Skin epidermis (tissue), 12 donors: ENCODE measurements at regions not wholly inside any gene's neighbourhood (a gene's known extent, or its start where the extent isn't known, plus 50 kb on each side); places are given as distances from the start of the nearest gene placed in this dataset.

Experiments used
- H3K27ac ChIP-seq, 21 experiments: fragments of 200-600 bp; sonication (generic) in 11 of 21; one replicate each; pipeline ENCODE4 v1.5.0; 2020; ENCODE audit warnings: mild to moderate bottlenecking in 3 of 21, inconsistent platforms in 2 of 21, moderate library complexity in 2 of 21
- H3K4me3 ChIP-seq, 7 experiments: fragments of 200-600 bp; sonication (generic) in 2 of 7; one replicate each; pipeline ENCODE4 v1.5.0; 2020; ENCODE audit warnings: inconsistent platforms in 2 of 7, mild to moderate bottlenecking in 2 of 7, moderate library complexity in 1 of 7

DNA sequence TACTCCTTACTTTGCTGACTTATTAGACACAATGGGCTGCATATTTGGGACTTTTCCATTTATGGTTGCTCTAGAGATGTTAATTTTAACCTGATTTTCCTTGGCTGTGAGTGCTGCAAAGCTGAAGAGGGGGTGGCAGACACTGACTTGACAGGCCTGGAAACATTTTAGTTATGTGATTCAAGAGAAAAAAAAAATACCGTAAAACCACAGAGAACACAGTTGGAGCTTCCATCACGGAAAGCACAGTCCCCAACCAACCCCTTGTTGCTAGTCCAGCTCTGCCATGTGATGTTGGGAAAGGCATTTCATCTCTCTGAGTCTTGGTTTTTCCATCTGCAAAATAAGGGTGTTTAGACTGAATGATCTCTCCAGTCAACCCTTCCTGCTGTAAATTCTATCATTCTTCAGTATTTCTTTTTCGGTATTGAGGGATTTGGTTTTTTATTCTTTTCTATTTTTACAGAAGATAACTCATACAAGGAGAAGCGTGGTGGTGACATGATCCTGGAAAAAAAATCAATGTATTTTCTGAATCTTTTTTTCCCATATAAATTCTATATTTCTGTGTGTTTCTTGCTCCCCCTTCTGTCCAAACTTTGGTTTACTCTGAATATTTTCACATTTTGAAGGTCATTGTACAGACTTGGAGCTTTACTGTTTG, 246.1 kb downstream of the REEP3 start:
- Histone ChIP-seq H3K4me3 (no peak overlapping the region), H3K27ac (peak overlapping the region in 13 of 21 experiments; percentile 1 to 81 (median 45))

DNA sequence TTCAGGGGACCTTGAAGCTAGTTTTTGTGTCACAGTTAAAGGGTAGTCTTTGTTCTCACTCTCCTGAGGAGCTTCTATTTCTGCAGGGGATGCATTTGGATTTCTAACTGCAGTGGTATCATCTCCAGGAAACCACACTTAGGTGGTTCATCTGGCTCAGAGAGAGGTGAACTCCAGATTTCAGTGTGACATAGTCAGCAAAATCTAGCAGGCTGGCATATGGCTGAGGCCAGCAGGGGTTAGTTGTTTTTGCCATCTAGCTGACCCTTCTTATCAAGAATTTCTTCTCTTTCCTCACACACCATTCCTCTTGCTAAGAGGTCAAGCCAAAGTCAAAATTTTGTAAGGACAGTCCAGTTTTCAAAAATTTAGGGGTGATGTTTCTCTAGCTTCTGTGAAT, 248.2 kb downstream of the REEP3 start:
- Histone ChIP-seq H3K4me3 (no peak overlapping the region), H3K27ac (no peak overlapping the region)

DNA sequence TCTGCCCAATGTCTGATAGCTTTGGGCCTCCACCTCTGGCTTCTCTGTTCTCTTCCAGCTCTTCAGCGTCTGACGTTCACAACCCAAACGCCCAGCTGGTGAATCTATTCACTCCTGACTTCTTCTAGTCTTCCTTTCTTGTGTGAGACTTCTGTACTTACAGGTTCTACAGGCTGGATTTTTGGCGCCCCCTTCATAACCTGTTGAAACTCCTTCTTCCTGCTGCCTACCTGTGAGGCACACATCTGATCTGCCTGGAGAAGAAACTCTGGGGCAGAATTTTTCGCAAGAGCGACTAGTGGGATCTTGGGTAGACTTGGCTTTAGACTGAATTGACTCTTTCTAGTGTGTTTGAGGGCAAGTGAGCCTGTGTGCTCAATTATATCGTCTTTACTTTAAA, 249.3 kb downstream of the REEP3 start:
- Histone ChIP-seq H3K4me3 (no peak overlapping the region), H3K27ac (no peak overlapping the region)

DNA sequence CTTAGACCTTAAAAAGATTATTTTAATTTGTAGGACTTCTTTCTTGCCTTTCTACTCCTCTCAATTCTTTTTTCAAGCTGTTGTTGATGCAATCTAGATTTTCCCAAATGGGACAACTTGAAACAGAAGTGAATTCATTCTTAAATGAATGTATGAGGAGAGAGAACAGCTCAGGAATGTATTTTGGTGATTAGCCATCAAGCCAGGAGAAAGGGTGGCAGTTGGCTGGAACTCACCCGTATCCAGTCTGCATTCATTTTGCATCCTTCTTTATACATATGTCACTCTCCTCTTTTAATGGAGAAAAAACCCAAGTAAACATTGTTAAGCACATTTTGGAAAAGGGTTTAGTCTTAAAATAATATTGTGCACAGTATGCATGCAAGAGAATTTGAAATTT, 251.3 kb downstream of the REEP3 start:
- Histone ChIP-seq H3K27ac (no peak overlapping the region), H3K4me3 (no peak overlapping the region)

DNA sequence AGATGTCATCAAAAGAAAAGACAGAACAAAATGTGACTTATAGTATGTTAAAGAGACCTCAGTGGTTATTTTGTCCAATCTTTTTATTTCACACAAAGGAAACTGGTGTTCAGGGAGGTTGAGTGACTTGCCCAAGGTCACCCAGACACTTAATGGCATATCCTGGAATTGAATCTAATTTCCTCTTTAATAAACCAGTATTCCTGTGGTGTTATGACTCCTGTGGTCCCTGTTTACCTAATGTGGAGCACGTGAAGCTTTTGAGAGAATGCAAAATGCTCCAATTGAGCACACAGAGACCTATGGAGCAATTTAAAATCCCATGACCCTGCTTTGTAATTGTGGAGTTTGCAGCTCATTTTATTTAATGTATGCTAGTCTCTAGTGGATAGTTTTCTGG, 251.9 kb downstream of the REEP3 start:
- Histone ChIP-seq H3K4me3 (no peak overlapping the region), H3K27ac (no peak overlapping the region)

DNA sequence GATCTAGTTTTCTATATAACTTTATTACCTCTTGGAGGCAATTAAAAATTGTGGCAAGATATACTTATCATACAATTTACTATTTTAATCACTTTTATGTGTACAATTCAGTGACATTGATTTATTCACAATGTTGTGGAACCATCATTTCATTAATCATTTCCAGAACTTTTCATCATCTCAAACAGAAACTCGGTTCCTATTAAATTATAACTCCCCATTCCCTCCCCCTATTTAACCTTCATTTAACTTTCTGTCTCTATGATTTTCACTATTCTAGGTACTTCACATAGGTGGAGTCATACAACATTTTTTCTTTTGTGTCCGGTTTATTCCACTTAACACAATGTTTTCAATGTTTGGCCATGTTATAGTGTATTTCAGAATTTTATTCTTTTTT, 252.8 kb downstream of the REEP3 start:
- no peak overlapping the region for H3K27ac ChIP-seq
- H3K4me3 ChIP-seq: no peak overlapping the region

DNA sequence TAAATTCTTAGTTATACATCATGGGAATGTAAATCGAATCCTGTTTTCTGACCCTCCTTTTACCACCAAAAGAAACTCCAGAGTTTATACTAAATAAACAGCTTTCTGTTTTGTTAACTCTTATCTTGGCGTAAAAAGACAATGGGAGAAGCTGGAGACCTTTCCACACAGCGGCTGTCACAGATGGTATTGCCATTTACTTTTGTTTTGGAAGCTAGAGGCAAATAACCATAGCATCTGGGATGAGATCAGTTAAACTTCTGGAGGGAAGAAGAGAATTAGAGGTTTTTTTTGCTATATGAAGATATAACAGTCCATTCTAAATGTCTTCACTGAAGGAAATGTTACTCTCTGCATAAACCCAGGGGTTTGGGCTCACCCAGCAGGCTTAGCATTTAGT, 258.9 kb downstream of the REEP3 start:
- no peak overlapping the region for H3K4me3 ChIP-seq
- no peak overlapping the region for H3K27ac ChIP-seq

DNA sequence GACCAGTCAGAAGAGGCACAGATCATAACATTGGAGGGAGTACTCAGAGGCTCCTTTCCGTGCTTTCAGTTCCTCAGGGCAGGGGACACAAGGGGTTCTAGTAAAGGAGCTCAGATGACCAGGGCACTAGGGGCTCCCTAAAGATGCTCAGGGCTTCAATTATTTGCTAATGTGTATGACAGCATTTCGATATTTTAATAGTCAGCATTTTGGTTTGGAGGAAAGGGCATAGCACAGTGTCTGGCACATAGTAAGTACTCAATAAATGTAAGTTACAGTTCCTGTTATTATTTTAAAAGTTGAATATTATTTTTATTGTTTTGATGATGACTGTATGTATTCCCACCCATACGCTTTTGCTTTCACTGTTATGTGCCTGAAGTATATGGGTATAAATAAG, 260.0 kb downstream of the REEP3 start:
- Histone ChIP-seq H3K4me3 (no peak overlapping the region), H3K27ac (no peak overlapping the region)

DNA sequence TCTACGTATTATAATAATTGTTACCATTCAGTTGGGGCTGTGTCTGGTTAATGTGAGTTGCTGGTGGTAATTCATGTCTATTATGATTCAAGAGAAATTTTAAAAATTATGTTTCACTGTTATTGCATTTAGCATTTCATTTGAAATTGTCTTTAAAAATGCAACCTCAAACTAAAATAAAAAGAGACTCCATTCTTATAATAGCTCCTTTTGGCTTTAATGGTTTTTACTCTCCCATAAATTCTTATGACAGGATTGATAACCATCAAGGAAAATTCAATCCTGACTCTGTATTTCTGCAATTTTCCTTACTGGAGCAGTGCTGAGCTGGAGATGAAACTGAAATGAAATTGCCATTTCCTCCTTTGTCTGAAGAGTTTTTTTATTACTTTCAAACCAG, 262.7 kb downstream of the REEP3 start:
- H3K4me3 ChIP-seq: no peak overlapping the region
- no peak overlapping the region for H3K27ac ChIP-seq

DNA sequence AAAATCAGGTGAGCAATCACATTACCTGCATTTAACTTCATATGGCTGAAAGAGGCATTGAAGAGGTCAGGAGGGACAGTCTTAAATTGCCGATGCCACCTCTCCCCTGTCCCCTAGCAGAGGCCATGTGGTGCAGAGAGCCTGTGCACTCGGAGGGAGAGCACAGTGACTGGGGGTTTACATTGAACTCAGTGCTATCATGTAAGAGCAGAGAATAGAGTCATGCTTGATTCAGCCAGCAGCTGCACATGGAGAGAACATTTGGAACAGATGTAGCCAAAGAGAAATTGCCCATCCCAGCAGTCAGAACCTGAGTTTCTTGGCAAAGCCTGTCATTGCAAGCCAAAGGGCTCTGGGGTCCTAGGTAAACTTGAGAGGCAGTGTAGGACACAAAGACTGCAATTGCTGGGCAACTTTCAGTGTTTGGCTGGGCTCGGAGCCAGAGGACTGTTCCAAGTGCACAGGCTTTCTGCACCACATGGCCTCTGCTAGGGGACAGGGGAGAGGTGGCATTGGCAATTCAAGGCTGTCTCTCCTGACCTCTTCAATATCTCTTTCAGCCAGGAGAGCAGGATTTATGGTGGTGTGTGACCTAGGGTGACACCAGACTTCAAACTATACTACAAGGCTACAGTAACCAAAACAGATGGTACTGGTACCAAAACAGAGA, 267.1 kb downstream of the REEP3 start:
- H3K27ac ChIP-seq: no peak overlapping the region

DNA sequence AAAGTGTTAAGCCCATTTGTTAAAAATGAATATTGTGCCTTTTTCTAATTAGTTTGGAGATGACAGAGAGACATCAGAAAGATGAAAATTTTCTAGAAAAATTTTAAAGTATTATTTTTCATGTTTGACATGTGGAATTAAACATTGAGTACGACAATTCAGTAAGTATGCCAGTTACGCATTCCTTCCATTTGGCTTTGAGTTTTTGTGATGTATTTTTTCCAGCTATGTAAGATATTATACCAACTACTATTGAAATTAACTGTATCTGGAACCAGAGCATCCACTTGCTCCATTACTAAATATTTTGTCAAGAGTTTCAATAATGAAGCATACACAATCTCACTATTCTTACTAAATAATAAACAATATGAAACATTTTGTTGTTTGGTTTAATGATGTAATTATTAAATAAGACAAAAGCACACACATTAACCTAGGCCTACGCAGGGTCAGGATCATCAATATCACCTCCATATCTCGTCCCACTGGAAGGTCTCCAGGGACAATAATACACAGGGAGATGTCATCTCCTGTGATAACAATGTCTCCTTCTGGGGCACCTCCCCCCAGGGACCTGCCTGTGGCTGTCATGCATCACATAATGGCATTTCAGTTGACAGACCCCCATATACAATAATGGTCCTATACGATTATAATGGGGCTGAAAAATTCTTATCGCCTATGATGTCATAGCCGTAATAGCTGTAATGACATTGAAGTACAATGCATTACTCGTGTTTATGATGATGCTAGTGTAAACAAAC, 274.1 kb downstream of the REEP3 start:
- Histone ChIP-seq H3K27ac (no peak overlapping the region), H3K4me3 (no peak overlapping the region)

More for the DNA sequence above, 267.1 kb downstream of the REEP3 start:
- no peak overlapping the region for H3K4me3 ChIP-seq

DNA sequence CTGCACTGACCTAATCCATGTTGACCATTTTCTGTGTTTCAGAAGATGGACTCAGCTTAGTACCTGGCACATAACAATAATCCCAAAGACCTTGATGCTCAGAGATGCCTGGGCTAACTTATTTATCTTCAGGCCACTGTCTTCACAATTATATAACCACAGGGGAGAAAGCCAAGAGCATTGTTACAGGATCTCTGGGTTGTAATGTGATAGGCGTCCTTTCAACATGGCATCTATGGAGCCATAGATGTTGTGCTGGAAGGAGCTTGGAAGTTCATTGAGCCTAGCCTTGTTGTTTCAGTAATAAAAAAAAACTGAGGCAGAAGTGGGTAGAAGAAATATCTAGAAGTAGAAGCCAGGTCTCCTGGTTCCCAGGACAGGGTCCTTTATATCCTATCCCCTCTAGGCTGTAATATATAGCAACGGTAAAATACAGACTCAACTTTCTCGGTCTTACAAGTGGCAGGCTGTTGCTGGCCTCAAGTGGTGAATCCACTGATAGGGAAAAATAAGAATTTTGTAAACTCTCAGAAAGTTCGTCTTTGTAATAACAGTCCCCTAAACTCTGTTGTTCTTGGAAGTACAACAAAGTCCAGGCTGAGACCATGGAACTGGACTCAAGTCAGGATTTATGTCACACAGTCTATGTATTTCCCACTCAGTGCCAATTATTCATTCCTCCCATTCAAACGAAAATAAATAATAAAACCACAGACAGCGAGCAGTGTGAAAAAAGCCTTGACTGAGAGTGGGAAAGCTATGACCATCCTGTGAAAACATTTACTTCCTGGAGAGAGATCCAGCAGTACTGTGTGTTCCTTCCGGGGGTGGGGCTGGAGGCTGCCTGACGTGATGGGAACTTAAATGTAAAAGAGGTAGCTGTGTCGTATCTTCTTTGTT, 277.6 kb downstream of the REEP3 start:
- no peak overlapping the region for H3K4me3 ChIP-seq
- H3K27ac ChIP-seq: peak overlapping the region in 10 of 21 experiments; percentile 2 to 81 (median 36)

DNA sequence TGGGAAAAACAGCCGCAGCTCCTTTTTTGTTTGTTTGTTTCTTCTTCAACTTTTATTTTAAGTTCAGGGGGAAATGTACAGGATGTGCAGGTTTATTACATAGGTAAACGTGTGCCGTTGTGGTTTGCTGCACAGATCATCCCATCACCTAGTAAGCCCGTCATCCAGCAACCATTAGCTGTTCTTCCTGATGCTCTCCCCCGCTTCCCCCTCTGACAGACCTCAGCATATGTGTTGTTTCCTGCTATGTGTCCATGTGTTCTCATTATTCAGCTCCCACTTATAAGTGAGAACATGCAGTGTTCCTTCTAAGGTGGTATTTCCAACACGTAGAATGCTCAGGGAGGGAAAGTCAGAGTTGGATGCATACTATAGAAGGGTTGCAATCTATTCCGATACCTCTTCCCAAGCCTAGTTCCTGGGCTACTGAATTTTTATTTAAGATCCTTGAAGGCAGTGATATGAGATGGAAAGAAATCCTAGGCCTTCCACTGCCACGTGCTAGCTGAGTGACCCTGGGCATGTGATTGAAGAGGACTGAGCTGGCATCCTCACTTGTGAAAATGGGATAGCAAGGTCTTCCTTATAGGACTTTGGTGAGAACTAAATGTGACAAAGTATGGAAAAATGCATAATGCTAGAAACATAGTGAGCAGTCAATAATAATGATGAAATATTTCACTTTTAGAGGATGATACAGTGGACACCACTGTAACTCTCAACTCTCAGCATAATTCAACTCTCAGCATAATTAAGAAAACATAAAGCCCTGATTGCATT, 278.5 kb downstream of the REEP3 start:
- Histone ChIP-seq H3K4me3 (no peak overlapping the region), H3K27ac (peak overlapping the region in 9 of 21 experiments; percentile 2 to 76 (median 44))

DNA sequence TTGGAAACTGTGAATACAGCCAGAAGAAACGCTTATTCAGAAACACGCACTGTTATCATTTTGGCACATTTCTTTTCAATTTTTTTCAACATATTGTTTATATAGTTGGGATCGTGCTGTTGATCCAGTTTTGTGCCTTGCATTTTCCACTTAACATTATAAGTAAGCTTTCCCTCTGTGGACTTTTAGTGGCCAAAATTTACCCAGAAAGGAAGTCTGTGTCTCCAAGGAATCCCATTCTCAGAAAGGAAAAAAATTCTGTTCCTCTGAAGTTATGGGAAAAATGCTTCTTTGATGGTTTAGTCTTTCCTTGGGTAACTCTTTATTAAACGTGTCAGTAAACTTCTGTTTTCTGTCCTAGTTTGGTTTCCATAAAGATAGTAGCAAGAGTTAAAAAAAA, 280.0 kb downstream of the REEP3 start:
- no peak overlapping the region for H3K4me3 ChIP-seq
- H3K27ac ChIP-seq: peak overlapping the region in 3 of 21 experiments; percentile 22 to 48 (median 36)

DNA sequence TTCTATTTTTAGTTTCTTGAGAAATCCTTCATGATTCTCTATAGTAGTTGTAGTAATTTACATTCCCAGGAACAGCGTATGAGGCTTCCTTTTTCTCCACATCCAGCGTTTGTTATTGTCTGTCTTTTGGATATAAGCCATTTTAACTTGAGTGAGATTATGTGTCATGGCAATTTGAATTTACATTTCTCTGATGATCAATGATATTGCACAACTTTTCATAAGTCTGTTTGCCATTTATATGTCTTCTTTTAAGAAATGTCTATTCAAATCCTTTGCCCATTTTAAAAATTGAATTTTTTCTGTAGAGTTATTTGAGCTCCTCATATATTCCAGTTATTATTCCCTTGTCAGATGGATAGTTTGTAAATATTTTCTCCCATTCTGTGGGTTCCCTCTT, 285.1 kb downstream of the REEP3 start:
- Histone ChIP-seq H3K27ac (no peak overlapping the region), H3K4me3 (no peak overlapping the region)

DNA sequence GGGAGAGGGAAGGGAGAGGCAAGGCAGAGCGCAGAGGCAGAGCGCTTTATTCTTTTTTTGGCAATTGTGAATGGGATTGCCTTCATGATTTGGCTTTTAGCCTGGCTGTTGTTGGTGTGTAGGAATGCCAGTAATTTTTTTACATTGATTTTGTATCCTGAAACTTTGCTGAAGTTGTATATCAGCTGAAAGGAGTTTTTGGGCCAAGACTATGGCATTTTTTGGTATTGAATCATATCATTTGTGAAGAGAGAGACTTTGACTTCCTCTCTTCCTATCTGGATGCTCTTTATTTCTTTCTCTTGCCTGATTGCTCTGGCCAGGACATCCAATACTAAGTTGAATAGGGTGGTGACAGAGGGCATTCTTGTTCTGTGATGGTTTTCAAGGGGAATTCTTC, 291.3 kb downstream of the REEP3 start:
- Histone ChIP-seq H3K27ac (no peak overlapping the region), H3K4me3 (no peak overlapping the region)

DNA sequence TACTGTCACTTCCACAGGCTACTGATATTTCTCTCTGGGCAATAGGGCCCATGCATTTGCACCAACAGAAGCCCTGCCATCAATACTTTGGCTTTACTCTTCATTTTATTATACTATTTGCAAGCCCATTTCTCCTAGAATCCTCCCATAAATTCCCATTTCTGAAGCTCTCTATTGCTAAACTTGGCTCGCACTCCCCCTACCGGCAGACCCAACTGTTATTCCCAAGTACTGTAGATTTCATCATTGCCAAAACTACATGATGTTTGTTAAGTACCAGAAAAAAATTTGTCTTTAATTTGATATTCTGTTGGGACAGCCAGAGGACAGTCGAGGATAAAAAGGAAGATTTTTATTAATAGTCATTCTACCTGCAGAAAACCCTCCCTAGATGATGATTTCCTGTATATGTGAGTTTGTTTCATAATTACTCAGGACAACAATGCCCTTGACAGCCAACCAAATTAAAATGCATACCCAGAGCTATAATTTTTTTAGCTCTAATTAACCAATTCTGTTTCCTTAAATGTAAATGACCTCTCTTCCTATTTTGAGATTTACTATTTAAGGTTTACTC, 298.6 kb downstream of the REEP3 start:
- Histone ChIP-seq H3K27ac (no peak overlapping the region), H3K4me3 (no peak overlapping the region)

DNA sequence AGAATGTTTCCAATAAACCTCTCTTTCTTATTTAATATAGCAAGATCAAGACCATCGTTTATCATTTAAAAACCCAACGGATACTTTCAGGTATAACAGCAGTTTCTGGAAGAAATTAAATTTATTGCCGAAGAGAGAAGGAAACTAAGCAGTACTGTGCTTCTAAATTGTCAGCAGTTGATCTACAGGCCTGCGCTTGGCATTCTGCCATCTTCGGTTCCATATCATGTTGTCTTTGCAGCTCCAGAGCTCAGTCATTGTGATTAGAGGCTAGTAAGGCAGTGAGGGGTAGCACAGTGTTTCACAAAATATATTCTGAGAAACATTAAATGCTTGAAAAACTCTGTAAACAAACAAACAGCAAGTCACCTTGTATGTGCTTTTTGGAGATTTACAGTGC, 301.3 kb downstream of the REEP3 start:
- H3K27ac ChIP-seq: no peak overlapping the region
- no peak overlapping the region for H3K4me3 ChIP-seq

DNA sequence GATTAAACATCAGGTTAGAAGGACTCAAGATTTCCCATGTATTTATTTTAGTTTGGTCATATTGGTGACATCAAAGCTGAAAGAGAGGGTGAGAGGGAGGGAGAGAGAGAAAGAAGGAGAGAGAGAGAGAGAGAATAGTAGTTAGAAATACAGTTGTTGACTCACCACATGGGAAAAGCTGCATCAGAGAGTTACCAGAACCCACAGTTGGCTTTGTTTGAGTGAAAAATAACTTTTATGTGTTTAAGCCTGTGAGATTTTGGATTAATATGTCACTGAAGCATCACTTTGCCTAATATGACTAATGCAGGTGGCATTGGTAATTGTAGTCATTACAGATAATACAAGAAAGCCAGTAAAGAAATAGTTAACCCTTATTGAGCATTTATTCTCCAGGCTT, 303.9 kb downstream of the REEP3 start:
- no peak overlapping the region for H3K4me3 ChIP-seq
- H3K27ac ChIP-seq: no peak overlapping the region
